ENCODE measurements at regions not wholly inside any gene's neighbourhood (a gene's known extent, or its start where the extent isn't known, plus 50 kb on each side); places are given as distances from the start of the nearest gene placed in this dataset.

DNA sequence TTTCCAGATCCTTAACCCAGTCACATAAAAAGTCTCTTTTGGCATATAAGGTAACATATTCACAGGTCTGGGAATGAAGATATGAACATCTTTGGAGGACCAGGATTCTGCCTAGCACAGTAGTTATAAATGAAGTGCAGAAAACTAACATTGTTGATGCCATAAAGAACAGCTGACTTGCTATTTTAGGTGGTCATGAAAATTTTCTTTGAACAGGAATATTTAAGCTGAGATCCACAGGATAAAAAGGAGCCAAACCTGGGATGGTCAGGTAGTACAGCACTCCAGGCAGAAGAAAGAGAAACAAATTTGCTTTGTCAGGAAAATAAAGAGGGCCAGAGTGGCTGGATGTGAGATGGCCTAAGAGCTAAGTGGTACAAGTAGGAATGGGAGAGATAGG, 80.0 kb downstream of the CENPW start:
- Histone ChIP-seq H3K4me3 (ENCODE audit: low read depth, low read length) (no peak overlapping the region), H3K27me3 (ENCODE audit: control insufficient read depth, insufficient read depth, low read length) (no peaks in the 10 kb centered on the region), H3K9me3 (ENCODE audit: control insufficient read depth, insufficient read depth, low read length) (no peaks in the 10 kb centered on the region), H3K27ac (ENCODE audit: low read depth, low read length) (no peak overlapping the region)
- no peak for DNase-seq (ENCODE audit: low read depth, low spot score)
- no peak for TF ChIP-seq CTCF (IDR thresholded peaks at IDR 0.05; ENCODE audit: low read depth, low read length)
- ChIA-PET POLR2A (no interaction called here), CTCF (no interaction called here)

GRCh38 chr6:126422912-126423311, 83.0 kb downstream of the CENPW start:
- ChIA-PET POLR2A (no interaction called here), CTCF (interaction anchor here (0.7 to 1.2 kb wide), 2 partner anchors 13 to 390 kb away, joined by 3 to 4 read pairs; no protein-coding TSS in a partner anchor)
- Histone ChIP-seq H3K27ac (ENCODE audit: low read depth, low read length) (no peak overlapping the region), H3K4me3 (ENCODE audit: low read depth, low read length) (no peak overlapping the region), H3K9me3 (ENCODE audit: control insufficient read depth, insufficient read depth, low read length) (no peaks in the 10 kb centered on the region), H3K27me3 (ENCODE audit: control insufficient read depth, insufficient read depth, low read length) (no peaks in the 10 kb centered on the region)
- no peak for DNase-seq (ENCODE audit: low read depth, low spot score)
- TF ChIP-seq CTCF (IDR thresholded peaks at IDR 0.05; ENCODE audit: low read depth, low read length) = no peak

GRCh38 chr6:126427713-126428112, 87.8 kb downstream of the CENPW start:
- Histone ChIP-seq H3K9me3 (ENCODE audit: control insufficient read depth, insufficient read depth, low read length) (no peaks in the 10 kb centered on the region), H3K27ac (ENCODE audit: low read depth, low read length) (no peak overlapping the region), H3K4me3 (ENCODE audit: low read depth, low read length) (no peak overlapping the region), H3K27me3 (ENCODE audit: control insufficient read depth, insufficient read depth, low read length) (no peaks in the 10 kb centered on the region)
- no peak for TF ChIP-seq CTCF (IDR thresholded peaks at IDR 0.05; ENCODE audit: low read depth, low read length)
- ChIA-PET POLR2A (no interaction called here), CTCF (no interaction called here)
- no peak for DNase-seq (ENCODE audit: low read depth, low spot score)

DNA sequence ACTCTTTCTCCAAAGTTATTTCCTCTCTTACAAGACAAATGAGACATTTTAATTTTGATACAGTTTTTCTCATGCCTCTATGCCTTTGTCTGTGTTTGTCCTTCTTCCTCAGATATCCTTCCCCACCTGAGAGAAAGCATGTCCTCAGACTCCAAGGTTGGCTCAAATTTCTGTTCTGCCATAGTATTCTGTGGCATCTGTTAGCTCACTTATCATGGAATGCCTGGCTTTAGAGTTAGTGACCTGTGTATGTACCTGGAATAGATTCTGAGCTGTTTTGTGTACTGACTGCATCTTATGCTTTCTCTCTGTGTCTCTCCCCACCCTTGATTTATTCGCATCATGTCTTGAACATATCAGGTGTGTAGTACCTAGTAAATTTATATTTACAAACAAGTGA, 90.0 kb downstream of the CENPW start:
- Histone ChIP-seq H3K27me3 (ENCODE audit: control insufficient read depth, insufficient read depth, low read length) (no peaks in the 10 kb centered on the region), H3K4me3 (ENCODE audit: low read depth, low read length) (no peak overlapping the region), H3K9me3 (ENCODE audit: control insufficient read depth, insufficient read depth, low read length) (no peaks in the 10 kb centered on the region), H3K27ac (ENCODE audit: low read depth, low read length) (no peak overlapping the region)
- no peak for TF ChIP-seq CTCF (IDR thresholded peaks at IDR 0.05; ENCODE audit: low read depth, low read length)
- CTCF ChIA-PET = no interaction called here
- POLR2A ChIA-PET = no interaction called here
- no peak for DNase-seq (ENCODE audit: low read depth, low spot score)

DNA sequence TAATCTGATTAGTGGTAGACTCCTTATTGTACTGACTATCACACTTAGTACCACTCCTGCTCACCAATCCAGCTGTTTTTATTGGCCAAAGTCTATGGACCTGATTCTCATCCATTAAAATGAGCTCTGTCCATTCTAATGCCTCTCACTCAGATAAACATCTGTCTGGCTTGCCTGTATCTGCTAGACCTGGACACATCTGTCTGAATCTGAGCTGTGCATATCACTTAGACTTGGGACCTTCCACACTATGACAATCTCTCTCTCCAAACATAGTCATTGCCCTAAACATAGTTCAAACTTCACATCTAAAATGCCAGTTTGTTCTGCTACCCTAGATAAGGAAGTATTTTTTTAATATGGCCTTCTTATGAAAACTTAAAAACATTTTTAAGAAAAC, 92.6 kb downstream of the CENPW start:
- H3K27ac ChIP-seq (ENCODE audit: low read depth, low read length) = no peak overlapping the region
- H3K4me3 ChIP-seq (ENCODE audit: low read depth, low read length) = no peak overlapping the region
- H3K9me3 ChIP-seq (ENCODE audit: control insufficient read depth, insufficient read depth, low read length) = no peaks in the 10 kb centered on the region
- POLR2A ChIA-PET = no interaction called here
- no peaks in the 10 kb centered on the region for H3K27me3 ChIP-seq (ENCODE audit: control insufficient read depth, insufficient read depth, low read length)
- CTCF ChIA-PET = no interaction called here
- no peak for DNase-seq (ENCODE audit: low read depth, low spot score)
- no peak for TF ChIP-seq CTCF (IDR thresholded peaks at IDR 0.05; ENCODE audit: low read depth, low read length)

Measured in AG04450 (cell line).